B cell (primary cell): ENCODE measurements at regions not wholly inside any gene's neighbourhood (a gene's known extent, or its start where the extent isn't known, plus 50 kb on each side); places are given as distances from the start of the nearest gene placed in this dataset.

ENCODE experiments used
- ATAC-seq: fragments of 200-7000 bp; cut with Tn5 transposase; one replicate; pipeline ENCODE4 v1.10.0; 2021; ENCODE audit warnings: low read depth, mild to moderate bottlenecking, moderate number of reproducible peaks, moderate library complexity
- CTCF ChIA-PET: fragments of 350-600 bp; sonication (Branson Sonifier 250); formaldehyde crosslinking; loops from one replicate; lab custom pipeline; 2021; ENCODE audit warnings: antibody characterized with exemption, inconsistent platforms; lab: Charles Lee
- POLR2A ChIA-PET: fragments of 350-600 bp; sonication (Branson Sonifier 250); formaldehyde crosslinking; loops from one replicate; lab custom pipeline; 2021; ENCODE audit warnings: antibody characterized with exemption; lab: Charles Lee
- DNase-seq: peaks from one replicate; pipeline ENCODE4 v3.0.0; 2013
- H2AFZ ChIP-seq: 2 replicates; pipeline ENCODE4 v1.6.1; 2012; ENCODE audit warnings: mild to moderate bottlenecking, low read depth, low read length; ENCODE audit not compliant: insufficient read depth, poor library complexity, severe bottlenecking
- H3K27ac ChIP-seq, 2 donors: 1 replicate in 1 of 2; 2 replicates in 1 of 2; pipeline ENCODE4 v1.5.1; 2012 to 2013; ENCODE audit warnings: low read length in 2 of 2, mild to moderate bottlenecking in 2 of 2, moderate library complexity in 1 of 2
- H3K27me3 ChIP-seq, 4 experiments: fragments of 200-600 bp in 1 of 4; sonication (generic) in 1 of 4; replicated peaks in 1 of 4; 1 replicate in 2 of 4; 2 replicates in 2 of 4; pipeline versions ENCODE4 v1.6.1 to v1.7.0; 2013 to 2016; ENCODE audit warnings: low read length in 3 of 4, mild to moderate bottlenecking in 2 of 4, mixed read lengths in 1 of 4, moderate library complexity in 1 of 4; ENCODE audit not compliant: insufficient read depth in 4 of 4, control insufficient read depth in 3 of 4; ENCODE audit errors: control extremely low read depth in 1 of 4
- H3K36me3 ChIP-seq, 2 experiments: replicated peaks in 1 of 2; 1 replicate in 1 of 2; 2 replicates in 1 of 2; pipeline versions ENCODE4 v1.6.1 to v1.7.1; 2013; ENCODE audit warnings: low read length in 1 of 2; ENCODE audit not compliant: insufficient read depth in 2 of 2, control insufficient read depth in 1 of 2; ENCODE audit errors: control extremely low read depth in 1 of 2, extremely low read depth in 1 of 2
- H3K4me1 ChIP-seq, 2 donors: fragments of 200-600 bp in 1 of 2; sonication (generic) in 1 of 2; 1 replicate in 1 of 2; 2 replicates in 1 of 2; pipeline versions ENCODE4 v1.5.1 to v1.6.1; 2013 to 2017; ENCODE audit warnings: low read length in 2 of 2; ENCODE audit not compliant: control insufficient read depth in 2 of 2, insufficient read depth in 2 of 2
- H3K4me2 ChIP-seq: replicated peaks from 2 replicates; pipeline ENCODE3; 2012; ENCODE audit warnings: mild to moderate bottlenecking, low read depth, low read length; ENCODE audit not compliant: poor library complexity, severe bottlenecking
- H3K4me3 ChIP-seq, 5 experiments: fragments of 200-600 bp in 1 of 5; sonication (generic) in 1 of 5; 1 replicate in 3 of 5; 2 replicates in 2 of 5; pipeline versions ENCODE4 v1.5.1 to v1.7.0; 2011 to 2016; ENCODE audit warnings: low read length in 4 of 5, mild to moderate bottlenecking in 4 of 5, low read depth in 2 of 5, control low read depth in 1 of 5, moderate library complexity in 1 of 5; ENCODE audit not compliant: insufficient read depth in 1 of 5; ENCODE audit errors: control extremely low read depth in 1 of 5, extremely low read depth in 1 of 5
- H3K79me2 ChIP-seq: fragments of 200-600 bp; sonication (generic); one replicate; pipeline ENCODE4 v1.6.0; 2016; ENCODE audit warnings: low read length; ENCODE audit not compliant: control insufficient read depth, insufficient read depth
- H3K9ac ChIP-seq: fragments of 200-600 bp; sonication (generic); 2 replicates; pipeline ENCODE4 v1.6.1; 2017; ENCODE audit warnings: mild to moderate bottlenecking, low read length, moderate library complexity
- H3K9me3 ChIP-seq, 3 donors: one replicate each; pipeline versions ENCODE4 v1.6.1 to v1.7.1; 2013; ENCODE audit warnings: low read length in 2 of 3; ENCODE audit not compliant: control insufficient read depth in 2 of 3, insufficient read depth in 1 of 3; ENCODE audit errors: control extremely low read depth in 1 of 3
- H4K20me1 ChIP-seq: 2 replicates; pipeline ENCODE4 v1.6.0; 2012; ENCODE audit warnings: mild to moderate bottlenecking, low read length; ENCODE audit not compliant: insufficient read depth, control insufficient read depth, poor library complexity, severe bottlenecking
- H3K27ac Mint-ChIP-seq: one replicate; pipeline ENCODE4 v1.8.0; 2021; ENCODE audit warnings: mixed read lengths
- H3K27me3 Mint-ChIP-seq: one replicate; pipeline ENCODE4 v1.8.0; 2021; ENCODE audit warnings: mixed read lengths
- H3K4me1 Mint-ChIP-seq: one replicate; pipeline ENCODE4 v1.8.0; 2021; ENCODE audit warnings: mixed read lengths
- H3K4me3 Mint-ChIP-seq: one replicate; pipeline ENCODE4 v1.8.0; 2021; ENCODE audit warnings: mixed read lengths
- H3K9me3 Mint-ChIP-seq: one replicate; pipeline ENCODE4 v1.8.0; 2022; ENCODE audit warnings: mixed read lengths; ENCODE audit not compliant: insufficient read depth
- CTCF ChIP-seq: fragments of 200-600 bp; IDR thresholded peaks from one replicate; pipeline ENCODE4 v1.8.0; 2022; ENCODE audit warnings: antibody characterized with exemption, mild to moderate bottlenecking
- EZH2 ChIP-seq: IDR thresholded peaks from 2 replicates; pipeline ENCODE4 v1.6.1; 2012; ENCODE audit warnings: borderline replicate concordance, low read depth, mild to moderate bottlenecking, moderate library complexity, low read length; ENCODE audit not compliant: insufficient read depth, poor library complexity, severe bottlenecking
- WGBS: methylation state at CpG from one replicate; pipeline ENCODE4 v1.1.5; 2013; ENCODE audit warnings: missing lambda C conversion rate; ENCODE audit not compliant: insufficient coverage; 5-methylcytosine and 5-hydroxymethylcytosine counted together
- intact Hi-C: fragments of 100-400 bp; cut with micrococcal nuclease; formaldehyde crosslinking; loops from one replicate; pipeline ENCODE4 v1.10.0; 2022

DNA sequence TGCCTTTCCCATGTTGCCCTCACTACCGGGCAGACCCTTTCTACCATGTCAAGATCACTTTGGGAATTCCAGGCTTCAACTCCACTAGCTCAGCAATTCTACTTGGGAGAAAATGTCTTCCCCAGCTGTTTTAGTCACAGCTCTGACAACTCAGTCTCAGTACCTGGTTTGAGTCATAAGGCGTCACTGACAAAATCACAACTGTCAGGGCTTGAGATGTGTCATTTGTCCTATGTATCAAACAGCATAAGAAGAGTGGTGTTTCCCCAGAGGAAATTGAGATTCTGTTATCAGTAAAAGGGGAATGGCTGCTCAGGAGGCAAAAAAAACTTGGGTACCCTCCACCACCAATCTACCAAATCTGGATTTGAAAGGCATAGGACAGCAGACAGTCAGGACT lies 594.9 kb upstream of the SUCLG2 start:
- 80% methylated on average over 2 of the region's 2 CpGs for WGBS
- no peak for TF ChIP-seq CTCF
- TF ChIP-seq EZH2 = no peak
- H3K4me2 ChIP-seq = no peak overlapping the region
- Mint-ChIP-seq H3K27me3 (no peaks in the 10 kb centered on the region), H3K27ac (no peak overlapping the region), H3K4me3 (no peak overlapping the region), H3K4me1 (no peaks in the 10 kb centered on the region), H3K9me3 (no peaks in the 10 kb centered on the region)
- intact Hi-C loops = no loop called here
- ATAC-seq = no peak
- no peak overlapping the region for H2AFZ ChIP-seq
- no peaks in the 10 kb centered on the region for H3K4me1 ChIP-seq
- DNase-seq = no peak
- no peaks in the 10 kb centered on the region for H3K79me2 ChIP-seq
- H3K9ac ChIP-seq = no peak overlapping the region
- H3K9me3 ChIP-seq = no peaks in the 10 kb centered on the region
- no peak overlapping the region for H3K4me3 ChIP-seq
- no peaks in the 10 kb centered on the region for H3K36me3 ChIP-seq
- POLR2A ChIA-PET = no interaction called here
- H3K27ac ChIP-seq = no peak overlapping the region
- H3K27me3 ChIP-seq = no peaks in the 10 kb centered on the region
- CTCF ChIA-PET = no interaction called here
- H4K20me1 ChIP-seq = no peaks in the 10 kb centered on the region

- ATAC-seq (no peak), DNase-seq (no peak)
- H3K27me3 ChIP-seq = no peaks in the 10 kb centered on the region
- H3K9me3 ChIP-seq = no peaks in the 10 kb centered on the region
- ChIA-PET CTCF (no interaction called here), POLR2A (no interaction called here)
- H3K27ac ChIP-seq = no peak overlapping the region
- no peaks in the 10 kb centered on the region for H3K27me3 Mint-ChIP-seq
- intact Hi-C loops = no loop called here
- TF ChIP-seq CTCF (no peak), EZH2 (no peak)
- H3K4me1 ChIP-seq = no peaks in the 10 kb centered on the region
- H2AFZ ChIP-seq = no peak overlapping the region
- WGBS = no CpG with 5 or more reads among the region's 1 CpG
- no peaks in the 10 kb centered on the region for H3K9me3 Mint-ChIP-seq
- H3K4me3 Mint-ChIP-seq = no peak overlapping the region
- no peaks in the 10 kb centered on the region for H3K36me3 ChIP-seq
- H3K4me1 Mint-ChIP-seq = no peaks in the 10 kb centered on the region
- H4K20me1 ChIP-seq = no peaks in the 10 kb centered on the region
- H3K79me2 ChIP-seq = no peaks in the 10 kb centered on the region
- no peak overlapping the region for H3K4me2 ChIP-seq
- no peak overlapping the region for H3K9ac ChIP-seq
- H3K27ac Mint-ChIP-seq = no peak overlapping the region
- no peak overlapping the region for H3K4me3 ChIP-seq
Measured at GRCh38 chr3:68242606-68243005, 588.2 kb upstream of the SUCLG2 start.
